BLaER1 treated with 17β-estradiol and CSF1 and Interleukin-3, amounts not matched to agents 10 nM and 100 nM (cell line): ENCODE measurements at regions not wholly inside any gene's neighbourhood (a gene's known extent, or its start where the extent isn't known, plus 50 kb on each side); places are given as distances from the start of the nearest gene placed in this dataset.

ENCODE experiments used
- H3K27ac ChIP-seq, 11 experiments: shearing (Covaris generic); formaldehyde crosslinking; 2 replicates each; pipeline ENCODE4 v1.8.1; 2022
- H3K27me3 ChIP-seq, 11 experiments: shearing (Covaris generic); formaldehyde crosslinking; 2 replicates each; pipeline ENCODE4 v1.8.1; 2022
- H3K36me3 ChIP-seq, 11 experiments: shearing (Covaris generic); formaldehyde crosslinking; 2 replicates each; pipeline ENCODE4 v1.8.1; 2022
- H3K4me1 ChIP-seq, 10 experiments: shearing (Covaris generic); formaldehyde crosslinking; 2 replicates each; pipeline ENCODE4 v1.8.1; 2022
- H3K4me2 ChIP-seq, 11 experiments: shearing (Covaris generic); formaldehyde crosslinking; 2 replicates each; pipeline ENCODE4 v1.8.1; 2022
- H3K4me3 ChIP-seq, 10 experiments: shearing (Covaris generic); formaldehyde crosslinking; 2 replicates each; pipeline ENCODE4 v1.8.1; 2022
- H3K9ac ChIP-seq, 11 experiments: shearing (Covaris generic); formaldehyde crosslinking; 2 replicates each; pipeline ENCODE4 v1.8.1; 2022
- H3K9me3 ChIP-seq, 11 experiments: shearing (Covaris generic); formaldehyde crosslinking; replicated peaks in 1 of 11; 2 replicates each; pipeline ENCODE4 v1.8.1; 2022
- H4K20me1 ChIP-seq, 11 experiments: shearing (Covaris generic); formaldehyde crosslinking; 2 replicates each; pipeline ENCODE4 v1.8.1; 2022
- Cebpa-rat ChIP-seq, 11 experiments: shearing (Covaris generic); IDR thresholded peaks; 2 replicates each; pipeline ENCODE4 v1.8.1; 2022

GRCh38 chr3:41026394-41027177, 172.7 kb upstream of the CTNNB1 start:
- H3K27me3 ChIP-seq, result no peaks in the 10 kb centered on the region
- peaks cover 0 to 21% (median 0%) of the 10 kb centered on the region in 10 experiments; a peak in 6 of 20 replicates for H3K4me1 ChIP-seq
- H3K9ac ChIP-seq, result no peak overlapping the region
- H3K27ac ChIP-seq, result no peak overlapping the region
- no peak overlapping the region for H3K4me3 ChIP-seq
- no peaks in the 10 kb centered on the region for H3K9me3 ChIP-seq
- no peak for TF ChIP-seq Cebpa-rat (IDR thresholded peaks at IDR 0.05)
- H4K20me1 ChIP-seq, result no peaks in the 10 kb centered on the region
- H3K36me3 ChIP-seq, result no peaks in the 10 kb centered on the region
- peak overlapping the region in 2 of 11 experiments; percentile 11 to 62; a peak in 3 of 22 replicates for H3K4me2 ChIP-seq

GRCh38 chr3:41029356-41029755, 169.9 kb upstream of the CTNNB1 start:
- Histone ChIP-seq H3K4me3 (no peak overlapping the region), H3K4me1 (peaks cover 0 to 27% (median 0%) of the 10 kb centered on the region in 10 experiments; a peak in 6 of 20 replicates), H3K36me3 (no peaks in the 10 kb centered on the region), H3K9me3 (no peaks in the 10 kb centered on the region), H3K27ac (no peak overlapping the region), H3K27me3 (no peaks in the 10 kb centered on the region), H3K9ac (no peak overlapping the region), H4K20me1 (no peaks in the 10 kb centered on the region), H3K4me2 (no peak overlapping the region)
- no peak for TF ChIP-seq Cebpa-rat (IDR thresholded peaks at IDR 0.05)

- Histone ChIP-seq H3K9me3 (no peaks in the 10 kb centered on the region), H4K20me1 (no peaks in the 10 kb centered on the region), H3K4me2 (0 out of 22 replicates have a peak overlapping the region, but pooled peaks of 1 of the 11 experiments have one; percentile 47), H3K27me3 (no peaks in the 10 kb centered on the region), H3K36me3 (no peaks in the 10 kb centered on the region), H3K27ac (no peak overlapping the region), H3K4me1 (peaks cover 2 to 32% (median 4%) of the 10 kb centered on the region in 10 experiments; a peak in 14 of 20 replicates), H3K4me3 (no peak overlapping the region), H3K9ac (no peak overlapping the region)
- TF ChIP-seq Cebpa-rat (IDR thresholded peaks at IDR 0.05), result no peak
These were observed 169.1 kb upstream of the CTNNB1 start for GRCh38 chr3:41030220-41030619.

- Histone ChIP-seq H3K9ac (no peak overlapping the region), H3K4me3 (no peak overlapping the region), H3K27me3 (no peaks in the 10 kb centered on the region), H3K4me1 (peaks cover 7 to 38% (median 10%) of the 10 kb centered on the region in 10 experiments; a peak in 15 of 20 replicates), H3K36me3 (no peaks in the 10 kb centered on the region), H3K9me3 (no peaks in the 10 kb centered on the region), H4K20me1 (no peaks in the 10 kb centered on the region), H3K27ac (0 out of 22 replicates have a peak overlapping the region, but pooled peaks of 1 of the 11 experiments have one; percentile 1), H3K4me2 (peak overlapping the region in 3 of 11 experiments; percentile 2 to 56 (median 47); a peak in 5 of 22 replicates)
- TF ChIP-seq Cebpa-rat (IDR thresholded peaks at IDR 0.05), result no peak
These were observed 167.9 kb upstream of the CTNNB1 start for GRCh38 chr3:41031401-41031800.

- no peak for TF ChIP-seq Cebpa-rat (IDR thresholded peaks at IDR 0.05)
- H3K27me3 ChIP-seq, result no peaks in the 10 kb centered on the region
These were observed 165.3 kb upstream of the CTNNB1 start for GRCh38 chr3:41033956-41034519.

GRCh38 chr3:41035456-41036022, 163.8 kb upstream of the CTNNB1 start:
- Histone ChIP-seq H3K4me2 (peak overlapping the region in 9 of 11 experiments; percentile 27 to 42 (median 32); a peak in 14 of 22 replicates), H3K9ac (no peak overlapping the region), H3K9me3 (no peaks in the 10 kb centered on the region), H3K4me3 (no peak overlapping the region), H3K27ac (no peak overlapping the region), H3K27me3 (no peaks in the 10 kb centered on the region), H4K20me1 (no peaks in the 10 kb centered on the region), H3K36me3 (no peaks in the 10 kb centered on the region), H3K4me1 (peaks cover 7 to 31% (median 10%) of the 10 kb centered on the region in 10 experiments; a peak in 15 of 20 replicates)
- TF ChIP-seq Cebpa-rat (IDR thresholded peaks at IDR 0.05), result no peak

More at GRCh38 chr3:41033956-41034519, 165.3 kb upstream of the CTNNB1 start:
- no peaks in the 10 kb centered on the region for H3K36me3 ChIP-seq
- H4K20me1 ChIP-seq, result no peaks in the 10 kb centered on the region
- no peaks in the 10 kb centered on the region for H3K9me3 ChIP-seq
- H3K9ac ChIP-seq, result no peak overlapping the region
- no peak overlapping the region for H3K4me2 ChIP-seq
- no peak overlapping the region for H3K4me3 ChIP-seq
- H3K4me1 ChIP-seq, result peaks cover 7 to 32% (median 10%) of the 10 kb centered on the region in 10 experiments; a peak in 15 of 20 replicates
- no peak overlapping the region for H3K27ac ChIP-seq

GRCh38 chr3:41037651-41038334, 161.5 kb upstream of the CTNNB1 start:
- no peak overlapping the region for H3K9ac ChIP-seq
- no peaks in the 10 kb centered on the region for H3K36me3 ChIP-seq
- no peak overlapping the region for H3K27ac ChIP-seq
- H3K4me1 ChIP-seq, result peaks cover 7 to 15% (median 10%) of the 10 kb centered on the region in 10 experiments; a peak in 15 of 20 replicates
- 0 out of 22 replicates have a peak overlapping the region, but pooled peaks of 1 of the 11 experiments have one; percentile 9 for H3K4me2 ChIP-seq
- no peaks in the 10 kb centered on the region for H3K9me3 ChIP-seq
- no peak overlapping the region for H3K4me3 ChIP-seq
- H4K20me1 ChIP-seq, result no peaks in the 10 kb centered on the region
- no peak for TF ChIP-seq Cebpa-rat (IDR thresholded peaks at IDR 0.05)
- no peaks in the 10 kb centered on the region for H3K27me3 ChIP-seq

GRCh38 chr3:41040256-41040655, 159.0 kb upstream of the CTNNB1 start:
- no peak for TF ChIP-seq Cebpa-rat (IDR thresholded peaks at IDR 0.05)
- peaks cover 4 to 9% (median 6%) of the 10 kb centered on the region in 10 experiments; a peak in 15 of 20 replicates for H3K4me1 ChIP-seq
- no peak overlapping the region for H3K4me2 ChIP-seq
- no peaks in the 10 kb centered on the region for H3K27me3 ChIP-seq
- H3K4me3 ChIP-seq, result no peak overlapping the region
- H4K20me1 ChIP-seq, result no peaks in the 10 kb centered on the region
- no peak overlapping the region for H3K9ac ChIP-seq
- no peaks in the 10 kb centered on the region for H3K36me3 ChIP-seq
- H3K27ac ChIP-seq, result no peak overlapping the region
- H3K9me3 ChIP-seq, result no peaks in the 10 kb centered on the region

GRCh38 chr3:41041462-41041861, 157.8 kb upstream of the CTNNB1 start:
- H3K36me3 ChIP-seq, result no peaks in the 10 kb centered on the region
- H3K4me3 ChIP-seq, result no peak overlapping the region
- no peak for TF ChIP-seq Cebpa-rat (IDR thresholded peaks at IDR 0.05)

More at GRCh38 chr3:41041462-41041861, 157.8 kb upstream of the CTNNB1 start:
- Histone ChIP-seq H3K27ac (no peak overlapping the region), H3K4me2 (0 out of 22 replicates have a peak overlapping the region, but pooled peaks of 2 of the 11 experiments have one; percentile 12 to 44), H3K27me3 (no peaks in the 10 kb centered on the region), H3K4me1 (no peaks in the 10 kb centered on the region; a peak in 1 of 20 replicates), H3K9me3 (no peaks in the 10 kb centered on the region), H4K20me1 (no peaks in the 10 kb centered on the region), H3K9ac (no peak overlapping the region)
